Heart left ventricle (tissue), 16 donors: ENCODE measurements at regions not wholly inside any gene's neighbourhood (a gene's known extent, or its start where the extent isn't known, plus 50 kb on each side); places are given as distances from the start of the nearest gene placed in this dataset.
A peak's percentile ranks its signal among the peaks of the same experiment; 100 is the strongest.

ENCODE experiments used
- ATAC-seq, 4 donors: fragments of 200-7000 bp; cut with Tn5 transposase; one replicate each; pipeline ENCODE4 v1.9.1; 2020 to 2022; ENCODE audit warnings: moderate library complexity in 4 of 4, mild to moderate bottlenecking in 3 of 4, moderate number of reproducible peaks in 1 of 4
- DNase-seq, 5 donors: peaks; one replicate each; pipeline ENCODE4 v3.0.0-alpha.2; 2020
- H3K27ac ChIP-seq, 12 donors: fragments of 200-600 bp; sonication (generic) in 4 of 12; one replicate each; pipeline versions ENCODE4 v1.5.0 to v1.8.0; 2016 to 2022; ENCODE audit warnings: mild to moderate bottlenecking in 2 of 12
- H3K27me3 ChIP-seq, 9 donors: fragments of 200-600 bp; sonication (generic) in 2 of 9; one replicate each; pipeline versions ENCODE4 v1.5.1 to v1.8.0; 2016 to 2022; ENCODE audit warnings: mild to moderate bottlenecking in 3 of 9
- H3K36me3 ChIP-seq, 9 donors: fragments of 200-600 bp; sonication (generic) in 2 of 9; one replicate each; pipeline versions ENCODE4 v1.5.0 to v1.8.0; 2018 to 2022; ENCODE audit warnings: mild to moderate bottlenecking in 2 of 9
- H3K4me1 ChIP-seq, 12 donors: fragments of 200-600 bp; sonication (generic) in 4 of 12; one replicate each; pipeline versions ENCODE4 v1.5.0 to v1.8.0; 2016 to 2022; ENCODE audit warnings: mild to moderate bottlenecking in 3 of 12
- H3K4me3 ChIP-seq, 12 donors: fragments of 200-600 bp; sonication (generic) in 4 of 12; one replicate each; pipeline versions ENCODE4 v1.5.0 to v1.8.0; 2017 to 2022; ENCODE audit warnings: mild to moderate bottlenecking in 9 of 12, moderate library complexity in 4 of 12
- H3K9me3 ChIP-seq, 12 donors: fragments of 200-600 bp; sonication (generic) in 4 of 12; one replicate each; pipeline versions ENCODE4 v1.5.0 to v1.8.0; 2016 to 2022; ENCODE audit warnings: mild to moderate bottlenecking in 1 of 12
- CTCF ChIP-seq, 12 donors: fragments of 200-600 bp; sonication (generic) in 4 of 12; IDR thresholded peaks; one replicate each; pipeline versions ENCODE4 v1.5.0 to v1.8.0; 2018 to 2022; ENCODE audit warnings: antibody characterized with exemption in 12 of 12, mild to moderate bottlenecking in 5 of 12
- POLR2A ChIP-seq, 2 donors: fragments of 450-650 bp; IDR thresholded peaks; one replicate each; pipeline ENCODE4 v1.6.1; 2017; ENCODE audit warnings: antibody characterized with exemption in 2 of 2, mild to moderate bottlenecking in 2 of 2, moderate library complexity in 2 of 2
- WGBS, 4 donors: extraction: QIAGEN DNeasy Blood & Tissue Kit in 2 of 4; methylation state at CpG; one replicate each; pipeline versions ENCODE4 v1.1.5 to v1.1.7; 2013 to 2018; 5-methylcytosine and 5-hydroxymethylcytosine counted together
- intact Hi-C, 10 donors: fragments of 100-400 bp; cut with DNase I; formaldehyde crosslinking; loops; one replicate each; pipeline versions ENCODE4 v1.11.1 to v1.14.2; 2022
- donor health status: ischemic (EF 13 %, LVEDD 7.1; RV severe dilation, severe dysfunction).
- donor health status: healthy with polysubstance abuse.
- donor health status: DM: no; HTN: yes; CAD: no.
- donor health status: DM: no; HTN: no; CAD: no.
- donor health status: ischemic (EF 25% LVEDD 6.9; RV normal size, moderate dysfunction).
- donor health status: ischemic (EF 25% LVEDD 5.7; RV mildly dilated, moderate dysfunction).
- donor health status: healthy.
- donor health status: DM: yes; HTN: yes; CAD: no.
- donor health status: ischemic (EF 35%, LVEDD 5.7; RV mildly dilated, moderate dysfunction).
- donor health status: nonischemic (EF 11% LVEDD 7.7; RV severe dilation, severe dysfunction).
- donor health status: DM: yes; HTN: yes; CAD: no.
- donor health status: PGD.
- donor health status: ischemic (EF 29% LVEDD 5.4; RV normal size, mild dysfunction).
- donor health status: nonischemic (EF 23%, LVEDD 6.1; RV moderate dilation, normal function).

GRCh38 chr5:168123631-168124528 is 167.6 kb upstream of the WWC1 start:
- Histone ChIP-seq H3K36me3 (peaks cover 0 to 38% (median 0%) of the 10 kb centered on the region in 9 donors), H3K27ac (peak overlapping the region in 4 of 12 donors; percentile 20 to 56 (median 37)), H3K4me1 (peaks cover 0 to 47% (median 9%) of the 10 kb centered on the region in 12 donors), H3K4me3 (no peak overlapping the region), H3K9me3 (no peaks in the 10 kb centered on the region), H3K27me3 (no peaks in the 10 kb centered on the region)
- DNase-seq: no peak
- 81 to 89% (median 84%) methylated on average over 8 of the region's 8 CpGs for WGBS, 4 donors
- intact Hi-C loops: loop anchor here in 1 of 10 donors (10.0 kb wide), 1 partner anchor 91 kb away; no protein-coding TSS in a partner anchor
- TF ChIP-seq CTCF (IDR thresholded peaks at IDR 0.05) (no peak), POLR2A (IDR thresholded peaks at IDR 0.05) (no peak)
- peak in 3 of 4 donors; percentile 7 to 37 (median 28) for ATAC-seq

- Histone ChIP-seq H3K4me3 (no peak overlapping the region), H3K4me1 (peaks cover 0 to 49% (median 9%) of the 10 kb centered on the region in 12 donors), H3K27me3 (no peaks in the 10 kb centered on the region), H3K27ac (peak overlapping the region in 2 of 12 donors; percentile 18 to 28), H3K36me3 (peaks cover 0 to 30% (median 0%) of the 10 kb centered on the region in 9 donors), H3K9me3 (no peaks in the 10 kb centered on the region)
- peak in 2 of 5 donors; percentile 41 to 57 for DNase-seq
- 70 to 73% (median 71%) methylated on average over 14 of the region's 14 CpGs for WGBS, 4 donors
- ATAC-seq: peak in 3 of 4 donors; percentile 12 to 44 (median 36)
- intact Hi-C loops: loop anchor here in 2 of 10 donors (5.0 to 10.0 kb wide), 2 partner anchors 89 to 92 kb away; no protein-coding TSS in a partner anchor
- TF ChIP-seq POLR2A (IDR thresholded peaks at IDR 0.05) (no peak), CTCF (IDR thresholded peaks at IDR 0.05) (no peak)
These were observed 165.8 kb upstream of the WWC1 start for GRCh38 chr5:168125445-168126199.

GRCh38 chr5:168126606-168127005 is 164.8 kb upstream of the WWC1 start:
- ATAC-seq (no peak), DNase-seq (no peak)
- Histone ChIP-seq H3K4me1 (peaks cover 0 to 44% (median 8%) of the 10 kb centered on the region in 12 donors), H3K36me3 (peaks cover 0 to 30% (median 0%) of the 10 kb centered on the region in 9 donors), H3K27me3 (no peaks in the 10 kb centered on the region), H3K4me3 (no peak overlapping the region), H3K9me3 (no peaks in the 10 kb centered on the region), H3K27ac (no peak overlapping the region)
- TF ChIP-seq CTCF (IDR thresholded peaks at IDR 0.05): no peak
- no peak for TF ChIP-seq POLR2A (IDR thresholded peaks at IDR 0.05)
- 94 to 96% (median 95%) methylated on average over 15 of the region's 15 CpGs for WGBS, 4 donors
- intact Hi-C loops: loop anchor here in 2 of 10 donors (5.0 to 10.0 kb wide), 2 partner anchors 88 to 91 kb away; no protein-coding TSS in a partner anchor
